B cell (primary cell): ENCODE measurements at regions not wholly inside any gene's neighbourhood (a gene's known extent, or its start where the extent isn't known, plus 50 kb on each side); places are given as distances from the start of the nearest gene placed in this dataset.
"Not testable (repeated sequence)": the region's sequence is repeated elsewhere in the genome, so short reads cannot be mapped to it uniquely, and the experiment has no call there.

Experiments used
- CTCF ChIP-seq: fragments of 200-600 bp; IDR thresholded peaks from one replicate; pipeline ENCODE4 v1.8.0; 2022; ENCODE audit warnings: antibody characterized with exemption, mild to moderate bottlenecking
- EZH2 ChIP-seq: IDR thresholded peaks from 2 replicates; pipeline ENCODE4 v1.6.1; 2012; ENCODE audit warnings: borderline replicate concordance, low read depth, mild to moderate bottlenecking, moderate library complexity, low read length; ENCODE audit not compliant: insufficient read depth, poor library complexity, severe bottlenecking

- not testable (repeated sequence) for TF ChIP-seq CTCF, EZH2
Observed at GRCh38 chr7:32654549-32654948, 159.3 kb downstream of the AVL9 start.
